ENCODE measurements at regions not wholly inside any gene's neighbourhood (a gene's known extent, or its start where the extent isn't known, plus 50 kb on each side); places are given as distances from the start of the nearest gene placed in this dataset.
A peak's percentile ranks its signal among the peaks of the same experiment; 100 is the strongest.

GRCh38 chr11:45053736-45054446 is 92.5 kb upstream of the PRDM11 start:
- intact Hi-C loops (cut with DNase I) = no loop called here
- DNase-seq = no peak
- no peak for ATAC-seq

GRCh38 chr11:45054956-45055355 is 91.5 kb upstream of the PRDM11 start:
- Histone ChIP-seq H3K27ac (no peak overlapping the region), H3K36me3 (no peaks in the 10 kb centered on the region), H3K4me1 (peaks cover 5 to 20% (median 15%) of the 10 kb centered on the region in 9 donors), H3K4me3 (no peak overlapping the region), H3K27me3 (no peaks in the 10 kb centered on the region), H3K9me3 (no peaks in the 10 kb centered on the region)
- intact Hi-C loops (cut with DNase I) = no loop called here
- no peak for TF ChIP-seq CTCF (IDR thresholded peaks at IDR 0.05)
- WGBS, 2 donors = 87 to 91% methylated on average over 8 of the region's 8 CpGs
- ATAC-seq = no peak
- DNase-seq = no peak

More at GRCh38 chr11:45053736-45054446, 92.5 kb upstream of the PRDM11 start:
- no peak for TF ChIP-seq CTCF (IDR thresholded peaks at IDR 0.05)
- Histone ChIP-seq H3K27ac (no peak overlapping the region), H3K27me3 (no peaks in the 10 kb centered on the region), H3K4me3 (no peak overlapping the region), H3K4me1 (peaks cover 10 to 28% (median 24%) of the 10 kb centered on the region in 9 donors), H3K36me3 (no peaks in the 10 kb centered on the region), H3K9me3 (no peaks in the 10 kb centered on the region)
- WGBS, 2 donors = 84 to 87% methylated on average over 15 of the region's 15 CpGs

- 97 to 100% methylated on average over 1 of the region's 1 CpG for WGBS, 2 donors
- no peak for DNase-seq
- no peak for ATAC-seq
- H3K9me3 ChIP-seq = no peaks in the 10 kb centered on the region
- no peaks in the 10 kb centered on the region for H3K36me3 ChIP-seq
- no peaks in the 10 kb centered on the region for H3K27me3 ChIP-seq
- no peak for TF ChIP-seq CTCF (IDR thresholded peaks at IDR 0.05)
- H3K27ac ChIP-seq = no peak overlapping the region
- no peak overlapping the region for H3K4me3 ChIP-seq
- intact Hi-C loops (cut with DNase I) = no loop called here
- H3K4me1 ChIP-seq = peaks cover 5 to 20% (median 15%) of the 10 kb centered on the region in 9 donors
Measured at GRCh38 chr11:45056529-45056928, 89.9 kb upstream of the PRDM11 start.

- H3K4me1 ChIP-seq = peaks cover 5 to 20% (median 15%) of the 10 kb centered on the region in 9 donors
- no peak for TF ChIP-seq CTCF (IDR thresholded peaks at IDR 0.05)
- no peaks in the 10 kb centered on the region for H3K36me3 ChIP-seq
- peak overlapping the region in 9 of 10 donors; percentile 28 to 75 (median 57) for H3K27ac ChIP-seq
- peaks cover 0 to 5% (median under 1%) of the 10 kb centered on the region in 11 donors for H3K9me3 ChIP-seq
- no peak overlapping the region for H3K4me3 ChIP-seq
- H3K27me3 ChIP-seq = no peaks in the 10 kb centered on the region
- WGBS, 2 donors = 71% methylated on average over 5 of the region's 5 CpGs
- intact Hi-C loops (cut with DNase I) = no loop called here
- ATAC-seq = peak in 4 of 8 donors; percentile 63 to 77 (median 70)
- no peak for DNase-seq
Measured at GRCh38 chr11:45057938-45058646, 88.3 kb upstream of the PRDM11 start.
